GM18909 (cell line): ENCODE measurements at regions not wholly inside any gene's neighbourhood (a gene's known extent, or its start where the extent isn't known, plus 50 kb on each side); places are given as distances from the start of the nearest gene placed in this dataset.

ENCODE experiments used
- ATAC-seq: cut with Tn5 transposase; IDR thresholded peaks from one replicate; pipeline ENCODE4 v1.9.1; 2021; ENCODE audit warnings: mild to moderate bottlenecking; ENCODE audit not compliant: unreplicated experiment, poor library complexity

- no peak for ATAC-seq
Observed at GRCh38 chr18:40464032-40464431, 1491.0 kb upstream of the PIK3C3 start.

DNA sequence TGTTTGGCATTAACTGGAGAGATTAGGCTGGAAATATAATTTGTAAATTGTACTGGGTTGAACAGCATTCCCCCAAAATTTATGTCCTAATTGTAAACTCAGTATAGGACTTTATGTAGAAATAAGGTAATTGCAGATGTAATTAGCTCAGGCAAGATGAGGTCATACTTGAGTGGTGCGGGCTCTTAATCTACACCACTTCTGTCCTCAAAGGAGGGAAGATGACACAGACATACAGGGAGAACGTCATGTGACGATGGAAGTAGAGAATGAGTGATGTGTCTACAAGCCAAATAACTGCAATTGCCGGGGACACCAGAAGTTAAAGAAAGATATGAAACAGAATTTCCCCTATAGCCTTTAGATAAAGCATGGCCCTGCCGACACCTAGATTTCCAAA, 1501.1 kb upstream of the PIK3C3 start:
- ATAC-seq, result no peak

DNA sequence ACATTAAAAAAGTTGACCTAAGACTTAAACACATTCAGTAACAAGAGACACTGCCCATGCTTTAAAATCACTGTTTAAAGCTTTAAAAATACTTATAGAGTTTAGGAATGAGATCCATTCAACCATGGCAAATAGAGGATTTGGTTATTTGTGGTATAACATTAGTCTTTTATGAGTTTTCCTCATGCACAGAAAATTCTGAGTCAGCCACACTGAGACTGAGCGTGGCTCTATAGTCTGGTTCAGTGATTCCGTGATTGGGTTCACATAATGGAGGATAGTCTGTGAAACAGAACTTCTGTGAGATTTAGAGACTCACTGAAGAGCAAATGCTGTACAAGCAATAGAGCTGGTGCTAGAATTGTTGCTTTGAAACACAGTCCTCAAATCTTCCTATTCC, 1502.4 kb upstream of the PIK3C3 start:
- no peak for ATAC-seq

DNA sequence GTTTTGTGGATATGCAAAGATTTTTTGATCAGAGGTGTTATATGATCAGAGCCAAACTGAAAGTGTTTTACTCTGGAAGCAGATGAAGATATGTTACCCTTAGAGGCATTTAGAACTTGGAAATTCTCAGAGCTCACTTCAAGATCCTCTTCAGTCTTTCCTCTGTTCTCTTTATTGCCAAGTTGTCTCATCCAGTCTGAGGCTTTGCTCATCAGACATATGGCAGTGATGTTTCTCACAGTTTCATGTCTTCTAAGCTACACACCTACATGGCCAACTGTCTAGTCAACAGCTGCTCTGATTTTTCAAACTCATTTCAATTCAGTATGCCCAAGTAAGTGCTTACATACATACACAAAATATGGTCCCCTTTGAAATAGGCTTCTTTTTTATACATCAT, 1504.3 kb upstream of the PIK3C3 start:
- ATAC-seq, result no peak

- no peak for ATAC-seq
Observed at GRCh38 chr18:40447820-40448219, 1507.2 kb upstream of the PIK3C3 start.

DNA sequence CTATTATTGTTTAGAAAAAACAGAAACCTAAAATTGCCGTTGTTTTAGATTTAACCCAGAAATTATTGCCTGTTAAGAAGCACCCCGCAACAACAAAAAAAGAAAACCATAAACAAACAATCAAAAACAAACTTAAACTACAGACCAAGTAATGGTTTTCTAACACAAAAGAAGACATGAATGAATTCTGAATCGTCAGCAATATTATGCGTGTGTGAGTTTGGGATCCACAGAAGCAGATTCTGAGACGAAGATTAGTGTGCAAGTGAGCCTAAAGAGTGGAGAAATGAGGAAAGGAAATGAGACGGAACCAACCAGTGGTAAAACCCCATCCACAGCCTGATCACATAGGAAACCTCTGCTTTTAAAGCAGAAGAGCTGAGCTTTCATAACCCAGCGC, 1514.9 kb upstream of the PIK3C3 start:
- ATAC-seq, result no peak

- no peak for ATAC-seq
Observed at GRCh38 chr18:40437517-40437916, 1517.5 kb upstream of the PIK3C3 start.

- no peak for ATAC-seq
Observed at GRCh38 chr18:40431071-40431985, 1523.7 kb upstream of the PIK3C3 start.

DNA sequence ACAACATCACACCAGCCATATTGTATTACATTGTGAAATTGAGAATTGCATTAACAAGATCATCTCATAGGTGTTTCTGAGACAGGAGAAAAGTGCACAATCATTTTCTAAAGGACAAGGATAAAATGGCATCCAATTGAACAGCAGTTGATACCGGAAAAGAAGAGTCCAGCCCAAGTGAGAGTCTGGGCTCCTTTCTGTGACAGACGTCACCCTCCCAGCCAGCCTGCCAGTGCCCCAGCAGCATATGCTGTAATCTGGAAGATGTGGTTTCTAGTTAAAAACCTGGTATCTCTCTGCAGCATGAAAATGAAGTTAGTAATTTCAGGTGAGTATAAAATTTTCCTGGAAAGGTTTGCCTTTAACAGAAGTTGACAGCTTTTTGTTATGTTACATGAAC, 1531.7 kb upstream of the PIK3C3 start:
- ATAC-seq, result no peak

DNA sequence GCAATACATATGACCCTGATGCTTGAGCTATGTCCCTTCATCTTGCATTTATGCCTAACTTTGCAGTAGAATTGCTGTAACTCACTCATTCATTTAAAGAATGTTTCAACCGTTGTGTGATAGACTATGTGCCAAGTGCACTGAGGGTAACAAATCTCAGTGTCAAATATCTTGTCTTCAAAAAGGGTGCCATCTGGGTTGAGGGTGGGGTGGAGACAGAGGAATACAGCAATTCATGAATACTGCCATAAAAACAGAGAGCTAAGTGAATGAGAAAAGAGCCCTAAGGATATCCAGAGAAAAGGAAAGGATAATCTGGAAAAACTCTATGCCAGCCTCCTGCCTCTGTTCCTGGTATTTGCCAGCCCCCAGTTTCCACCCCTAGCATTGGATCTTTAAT, 1534.4 kb upstream of the PIK3C3 start:
- no peak for ATAC-seq

DNA sequence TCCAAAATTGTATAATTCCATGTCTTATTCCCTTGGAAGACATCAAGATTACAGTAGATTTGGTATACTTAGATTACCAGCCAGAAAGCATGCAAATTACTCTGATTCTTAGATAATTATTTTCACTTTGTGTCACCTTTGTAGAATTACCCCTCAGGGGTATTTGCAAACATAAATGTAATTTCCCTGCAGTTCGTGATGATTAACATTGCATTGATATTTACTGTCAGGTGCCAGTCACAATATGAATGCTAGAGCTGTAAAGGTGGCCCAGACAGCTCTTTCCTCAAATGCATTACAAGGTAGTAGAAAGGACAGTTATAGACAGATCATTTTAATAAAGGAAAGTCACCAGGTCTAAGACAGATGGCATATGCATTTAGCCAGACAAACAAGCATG, 1537.5 kb upstream of the PIK3C3 start:
- no peak for ATAC-seq

DNA sequence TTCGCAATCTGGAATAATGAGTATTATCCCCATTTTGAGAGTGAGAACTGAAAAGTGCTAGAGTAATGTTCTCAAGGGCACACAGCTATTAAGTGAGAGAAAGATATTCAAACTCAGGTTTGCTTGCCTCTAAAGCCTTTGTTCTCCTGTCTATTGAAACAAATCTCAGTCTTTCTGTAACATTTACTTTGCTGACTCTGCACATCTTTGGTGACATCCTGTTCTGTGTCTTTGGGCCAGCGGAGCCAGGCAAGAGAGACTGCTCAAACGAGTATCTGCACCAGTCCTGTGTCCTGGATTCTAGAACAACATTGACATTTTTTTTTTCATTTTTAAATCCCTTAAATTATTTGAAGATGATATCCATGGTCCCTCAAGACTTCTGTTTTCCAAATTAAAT, 1539.2 kb upstream of the PIK3C3 start:
- no peak for ATAC-seq

GRCh38 chr18:40415176-40415791, 1539.8 kb upstream of the PIK3C3 start:
- ATAC-seq, result no peak

DNA sequence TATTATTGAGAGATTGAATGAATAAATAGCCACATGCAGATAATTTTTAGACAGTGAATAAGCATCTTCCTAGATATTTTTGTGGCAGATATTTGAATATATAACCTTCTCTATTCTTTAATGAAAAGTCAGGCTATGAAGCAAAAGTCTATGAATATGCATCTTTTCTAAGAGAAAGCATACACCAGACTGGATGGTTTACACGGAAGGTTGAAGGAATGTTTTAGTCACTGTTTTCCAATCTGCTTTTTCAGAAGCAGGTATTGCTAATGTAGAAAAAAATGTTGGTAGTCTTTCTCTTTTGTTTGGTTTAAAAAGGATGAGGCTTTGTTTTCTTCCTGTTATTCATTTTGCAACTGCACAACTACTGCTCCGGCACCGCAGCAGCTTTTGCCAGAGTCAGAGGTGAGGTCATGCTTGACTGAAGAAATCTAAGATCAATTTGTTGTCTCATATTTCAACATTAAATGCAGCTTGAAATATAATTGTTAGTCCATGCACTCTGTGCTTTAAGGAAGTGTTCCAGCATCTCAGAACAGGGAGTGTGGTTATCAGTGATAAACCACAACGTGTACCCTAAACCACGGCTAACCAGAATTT, 1540.8 kb upstream of the PIK3C3 start:
- no peak for ATAC-seq

GRCh38 chr18:40413160-40413559, 1541.9 kb upstream of the PIK3C3 start:
- ATAC-seq, result no peak

DNA sequence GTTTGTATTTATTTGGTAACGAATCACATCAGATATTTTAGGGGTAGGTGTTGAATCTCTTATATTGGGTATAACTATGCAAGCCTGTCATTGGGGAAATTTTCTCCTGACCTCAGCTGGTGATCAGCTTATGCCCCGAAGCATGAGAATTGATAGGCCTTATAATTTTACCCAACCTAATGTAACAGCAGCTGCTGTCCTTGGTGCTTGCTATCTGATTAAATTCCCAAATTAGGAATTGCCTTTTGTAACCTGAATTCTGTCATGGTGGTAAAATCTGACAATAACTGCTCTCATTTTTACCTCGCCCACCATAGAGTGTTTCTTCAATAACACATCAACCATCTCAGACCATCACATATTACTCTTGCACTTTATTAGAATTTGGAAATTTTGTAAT, 1542.6 kb upstream of the PIK3C3 start:
- no peak for ATAC-seq

DNA sequence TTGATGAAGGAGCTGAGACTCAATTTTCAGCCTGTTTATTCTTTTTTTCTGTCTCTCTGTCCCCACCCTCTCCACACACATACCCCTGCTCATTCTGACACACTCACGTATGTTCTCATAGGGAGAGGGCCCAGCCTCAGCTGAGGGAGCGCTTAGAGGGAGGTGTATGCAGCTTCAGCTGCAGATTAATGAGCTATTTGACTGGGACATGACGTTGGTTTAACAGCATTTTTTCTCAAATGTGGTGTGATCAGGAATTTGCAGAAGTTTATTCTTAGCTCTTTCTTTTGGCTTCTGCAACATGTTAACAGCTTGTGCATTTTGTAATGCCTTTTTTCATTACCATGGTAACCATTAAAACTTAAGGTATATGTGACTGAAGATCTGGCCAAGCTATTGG, 1547.1 kb upstream of the PIK3C3 start:
- no peak for ATAC-seq

DNA sequence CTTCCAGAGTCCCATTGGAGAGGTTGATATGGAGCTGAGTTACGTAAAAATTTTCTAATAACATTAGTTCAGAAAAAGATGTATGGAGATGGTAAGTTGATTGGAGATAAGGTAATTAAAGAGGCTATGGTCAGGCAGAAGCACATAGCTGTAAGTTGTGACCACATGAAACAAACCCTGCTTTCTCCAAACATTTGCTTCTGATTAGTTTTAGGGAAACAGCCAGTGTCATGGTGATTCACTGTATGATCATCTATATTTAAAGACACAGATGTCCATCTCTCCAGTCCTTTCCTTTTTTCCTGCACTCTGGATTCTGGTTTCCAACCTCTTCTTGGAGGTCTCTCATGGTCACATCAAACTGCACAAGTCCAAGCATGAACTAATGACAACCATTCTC, 1550.8 kb upstream of the PIK3C3 start:
- ATAC-seq, result no peak

DNA sequence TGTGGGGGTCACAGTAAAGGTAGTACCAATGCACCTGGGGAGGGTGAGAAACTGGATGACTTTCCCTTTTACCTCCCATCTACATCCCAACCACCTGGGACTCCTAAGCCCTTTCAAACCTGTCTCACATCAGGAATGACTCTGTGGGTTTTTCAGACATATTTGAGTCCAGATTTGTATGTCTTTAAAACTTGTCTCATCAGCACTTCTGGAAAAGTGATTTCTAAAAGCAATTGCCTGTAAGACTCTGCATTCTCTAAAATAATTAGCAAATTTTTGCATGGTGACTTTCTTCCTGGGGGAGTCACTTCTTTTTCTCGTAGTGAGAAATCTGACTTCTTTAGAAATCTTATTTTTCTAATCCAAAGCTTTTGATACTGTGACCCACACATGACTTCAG, 1553.0 kb upstream of the PIK3C3 start:
- ATAC-seq, result no peak

GRCh38 chr18:40388121-40388520, 1566.9 kb upstream of the PIK3C3 start:
- no peak for ATAC-seq

- no peak for ATAC-seq
Observed at GRCh38 chr18:40387130-40387787, 1567.8 kb upstream of the PIK3C3 start.
